ENCODE measurements at regions not wholly inside any gene's neighbourhood (a gene's known extent, or its start where the extent isn't known, plus 50 kb on each side); places are given as distances from the start of the nearest gene placed in this dataset.

GRCh38 chr4:122229857-122230256, 77.7 kb downstream of the BLTP1 start:
- TF ChIP-seq CTCF (IDR thresholded peaks at IDR 0.05), result no peak

- no peak for TF ChIP-seq CTCF (IDR thresholded peaks at IDR 0.05)
These were observed 80.5 kb downstream of the BLTP1 start for GRCh38 chr4:122232633-122233032.

- no peak for TF ChIP-seq CTCF (IDR thresholded peaks at IDR 0.05)
These were observed 82.6 kb downstream of the BLTP1 start for GRCh38 chr4:122234686-122235085.

- no peak for TF ChIP-seq CTCF (IDR thresholded peaks at IDR 0.05)
These were observed 91.7 kb downstream of the BLTP1 start for GRCh38 chr4:122243785-122244184.

- no peak for TF ChIP-seq CTCF (IDR thresholded peaks at IDR 0.05)
These were observed 92.6 kb downstream of the BLTP1 start for GRCh38 chr4:122244764-122245163.

- TF ChIP-seq CTCF (IDR thresholded peaks at IDR 0.05), result no peak
These were observed 94.4 kb downstream of the BLTP1 start for GRCh38 chr4:122246551-122246950.

- TF ChIP-seq CTCF (IDR thresholded peaks at IDR 0.05), result no peak
These were observed 97.2 kb downstream of the BLTP1 start for GRCh38 chr4:122249357-122249756.

- TF ChIP-seq CTCF (IDR thresholded peaks at IDR 0.05), result no peak
These were observed 100.5 kb downstream of the BLTP1 start for GRCh38 chr4:122252584-122252983.
